ENCODE measurements at regions not wholly inside any gene's neighbourhood (a gene's known extent, or its start where the extent isn't known, plus 50 kb on each side); places are given as distances from the start of the nearest gene placed in this dataset.
"Not testable (repeated sequence)": the region's sequence is repeated elsewhere in the genome, so short reads cannot be mapped to it uniquely, and the experiment has no call there.

GRCh38 chr11:89545691-89546090 is 54.5 kb upstream of the NOX4 start:
- no peak for ATAC-seq

GRCh38 chr11:89555781-89556180 is 64.6 kb upstream of the NOX4 start:
- ATAC-seq, result not testable (repeated sequence)

DNA sequence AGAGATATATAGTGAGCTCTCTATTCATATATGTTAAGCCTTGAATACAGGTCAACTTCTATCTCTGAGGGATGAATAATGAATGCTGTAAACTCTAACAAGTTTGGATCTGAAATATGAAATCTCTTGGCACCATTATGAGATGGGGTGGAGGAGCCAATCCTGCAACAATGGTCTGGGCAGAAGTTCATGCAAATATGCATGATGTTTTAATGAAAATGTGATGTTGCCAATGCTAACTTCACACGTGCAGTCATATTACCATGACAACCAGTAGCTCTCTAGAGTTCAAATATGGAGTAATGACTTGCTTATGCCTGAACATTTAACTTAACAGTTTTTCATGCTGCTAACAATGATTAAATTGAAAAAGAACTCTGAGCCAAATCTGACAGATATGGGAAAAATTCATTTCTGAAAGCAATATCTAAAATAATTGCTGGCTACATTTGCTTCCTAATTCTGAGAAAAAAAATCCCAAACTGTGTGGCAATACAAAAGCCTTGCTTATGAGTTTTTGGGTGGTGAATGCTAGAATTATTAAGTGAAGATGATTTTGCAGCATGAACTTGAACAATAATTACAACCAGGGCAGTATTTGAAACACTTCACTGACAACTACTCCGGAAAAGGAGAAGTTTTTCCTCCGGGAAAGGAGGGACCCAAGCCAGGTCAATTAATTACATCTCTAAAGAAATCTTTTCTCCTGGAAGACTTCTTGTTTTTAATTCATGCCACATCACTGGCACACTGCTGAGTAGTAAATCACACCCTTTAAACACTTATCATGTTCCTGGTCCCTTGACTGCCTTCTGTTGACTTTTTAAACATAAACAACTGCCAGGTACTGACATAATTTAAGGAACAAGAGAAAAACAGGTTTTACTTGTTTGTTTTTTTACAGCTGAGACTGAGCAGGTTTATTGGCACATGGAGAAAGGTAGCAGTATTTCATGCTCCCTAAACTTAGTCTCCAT is 65.8 kb upstream of the NOX4 start:
- peak; percentile 92 for ATAC-seq

- not testable (repeated sequence) for ATAC-seq
These were observed 69.4 kb upstream of the NOX4 start for GRCh38 chr11:89560598-89560997.

DNA sequence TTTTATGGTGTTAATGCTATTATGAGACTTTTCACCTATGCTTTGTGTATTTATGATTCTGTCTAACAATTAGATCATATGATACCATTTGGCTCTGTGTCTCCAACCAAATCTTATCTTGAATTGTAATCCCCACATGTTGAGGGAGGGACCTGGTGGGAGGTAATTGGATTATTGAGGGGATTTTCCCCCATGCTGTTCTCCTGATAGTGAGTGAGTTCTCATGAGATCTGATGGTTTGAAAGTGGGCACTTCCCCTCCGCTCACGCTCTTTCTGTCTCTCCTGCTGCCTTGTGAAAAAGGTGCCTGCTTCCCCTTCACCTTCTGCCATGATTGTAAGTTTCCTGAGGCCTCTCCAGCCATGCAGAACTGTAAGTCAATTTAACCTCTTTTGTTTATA is 71.6 kb upstream of the NOX4 start:
- not testable (repeated sequence) for ATAC-seq

DNA sequence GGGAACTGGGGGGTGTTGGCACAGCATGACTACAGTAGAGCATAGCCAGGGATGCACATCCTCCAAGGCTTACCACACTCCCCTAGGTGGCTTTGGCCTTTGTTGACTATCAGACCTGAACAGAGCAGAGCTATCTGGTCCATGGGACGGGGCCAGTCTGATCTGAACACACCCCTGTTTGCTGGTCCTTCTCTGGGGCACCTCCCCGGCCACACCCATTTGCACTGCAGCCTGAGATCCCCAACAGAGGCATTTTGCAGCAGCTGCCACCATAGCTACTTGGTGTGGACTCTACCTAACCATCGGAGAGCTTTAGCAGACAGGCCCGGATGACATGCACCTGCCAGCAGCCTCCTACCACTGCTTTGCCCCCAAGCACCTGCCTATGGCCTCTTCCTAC is 75.8 kb upstream of the NOX4 start:
- no peak for ATAC-seq

DNA sequence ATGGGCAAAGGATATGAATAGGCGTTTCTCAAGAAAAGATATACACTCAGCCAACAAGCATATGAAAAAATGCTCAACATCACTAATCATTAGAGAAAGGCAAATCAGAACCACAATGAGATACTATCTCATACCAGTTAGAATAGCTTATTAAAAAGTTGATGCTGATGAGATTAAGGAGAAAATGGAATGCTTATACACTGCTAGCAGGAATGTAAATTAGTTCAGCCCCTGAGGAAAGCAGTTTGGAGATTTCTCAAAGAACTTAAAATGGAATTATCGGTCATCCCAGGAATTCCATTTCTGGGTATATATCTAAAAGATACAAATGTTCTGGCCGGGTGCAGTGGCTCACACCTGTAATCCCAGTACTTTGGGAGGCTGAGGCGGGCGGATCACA is 78.2 kb upstream of the NOX4 start:
- ATAC-seq, result not testable (repeated sequence)

- not testable (repeated sequence) for ATAC-seq
These were observed 80.5 kb upstream of the NOX4 start for GRCh38 chr11:89571706-89572105.

GRCh38 chr11:89575846-89576245 is 84.7 kb upstream of the NOX4 start:
- not testable (repeated sequence) for ATAC-seq

DNA sequence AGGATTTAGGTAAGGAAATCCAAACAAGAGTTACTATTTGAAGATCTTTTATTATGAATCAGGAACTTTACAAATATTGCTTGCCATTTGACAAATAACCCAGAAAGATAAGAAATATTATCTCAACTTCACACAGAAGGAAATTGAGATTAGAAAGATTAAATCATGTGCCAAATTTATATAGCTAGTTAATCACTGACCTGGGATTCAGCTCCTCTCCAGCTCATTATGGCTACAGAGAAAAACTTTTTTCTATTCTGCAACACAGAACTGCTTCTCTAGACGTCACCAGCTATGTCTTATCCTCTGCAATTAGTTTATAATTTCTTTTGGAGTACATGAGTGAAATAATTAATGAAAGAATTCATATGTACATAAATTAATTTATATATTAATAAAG is 86.3 kb upstream of the NOX4 start:
- not testable (repeated sequence) for ATAC-seq

DNA sequence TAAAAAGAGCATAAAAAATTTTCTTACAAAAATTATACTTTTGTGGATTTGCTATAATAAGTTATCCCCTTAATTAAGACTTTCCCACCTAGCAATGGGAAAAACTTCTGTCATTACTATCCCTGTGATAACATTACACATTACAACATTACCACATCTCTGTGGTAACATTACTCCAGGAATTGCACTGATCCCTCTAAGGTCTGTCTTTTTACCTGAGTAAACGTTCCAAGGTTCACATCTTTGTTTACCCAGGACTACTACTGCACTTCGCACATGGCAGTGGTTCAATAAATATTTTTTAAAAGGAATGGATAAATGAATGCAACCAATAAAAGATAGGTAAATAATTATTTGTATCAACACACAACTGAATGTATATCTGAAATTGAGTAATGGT is 92.4 kb upstream of the NOX4 start:
- ATAC-seq, result no peak

GRCh38 chr11:89585046-89585445 is 93.9 kb upstream of the NOX4 start:
- ATAC-seq, result not testable (repeated sequence)

- ATAC-seq, result not testable (repeated sequence)
These were observed 94.3 kb upstream of the NOX4 start for GRCh38 chr11:89585471-89585870.

GRCh38 chr11:89589413-89589812 is 98.2 kb upstream of the NOX4 start:
- not testable (repeated sequence) for ATAC-seq

DNA sequence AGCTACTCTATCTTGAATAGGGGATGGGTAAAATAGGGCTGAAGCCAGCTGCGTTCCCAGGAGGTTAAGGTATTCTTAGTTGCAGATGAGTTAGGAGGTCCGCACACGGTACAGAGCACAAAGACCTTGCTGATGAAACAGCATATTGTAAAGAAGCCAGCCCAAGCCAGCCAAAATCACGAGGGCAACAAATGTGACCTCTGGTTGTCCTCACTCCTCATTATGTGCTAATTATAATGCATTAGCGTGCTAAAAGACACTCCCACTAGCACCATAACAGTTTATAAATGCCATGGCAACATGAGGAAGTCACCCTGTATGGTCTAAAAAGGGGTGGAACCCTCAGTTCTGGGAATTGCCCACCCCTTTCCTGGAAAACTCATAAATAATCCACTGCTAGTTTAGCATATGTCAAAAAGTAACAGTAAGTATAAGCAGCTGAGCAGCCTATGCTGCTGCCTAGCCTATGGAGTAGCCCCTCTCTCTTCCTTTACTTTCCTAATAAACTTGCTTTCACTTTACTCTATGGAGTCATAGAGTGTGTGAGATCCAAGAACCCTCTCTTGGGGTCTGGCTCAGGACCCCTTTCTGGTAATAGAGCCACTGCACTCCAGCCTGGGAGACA is 98.9 kb upstream of the NOX4 start:
- ATAC-seq, result not testable (repeated sequence)

DNA sequence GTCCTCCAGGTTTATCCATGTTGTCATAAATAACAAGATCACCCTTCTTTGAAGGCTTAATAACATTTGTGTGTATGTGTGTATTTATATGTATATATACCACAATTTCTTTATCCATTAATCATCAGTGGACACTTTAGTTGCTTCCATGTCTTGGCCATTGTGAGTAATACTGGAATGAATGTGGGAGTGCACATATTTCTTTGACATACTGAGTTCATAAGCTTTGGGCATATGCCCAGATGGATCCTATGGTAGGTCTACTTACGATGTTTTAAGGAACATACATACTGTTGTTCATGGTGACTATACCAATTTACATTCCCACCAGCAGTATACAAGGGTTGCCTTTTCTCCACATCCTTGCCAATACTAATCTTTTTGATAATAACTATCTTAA is 108.8 kb upstream of the TRIM77 start:
- not testable (repeated sequence) for ATAC-seq

DNA sequence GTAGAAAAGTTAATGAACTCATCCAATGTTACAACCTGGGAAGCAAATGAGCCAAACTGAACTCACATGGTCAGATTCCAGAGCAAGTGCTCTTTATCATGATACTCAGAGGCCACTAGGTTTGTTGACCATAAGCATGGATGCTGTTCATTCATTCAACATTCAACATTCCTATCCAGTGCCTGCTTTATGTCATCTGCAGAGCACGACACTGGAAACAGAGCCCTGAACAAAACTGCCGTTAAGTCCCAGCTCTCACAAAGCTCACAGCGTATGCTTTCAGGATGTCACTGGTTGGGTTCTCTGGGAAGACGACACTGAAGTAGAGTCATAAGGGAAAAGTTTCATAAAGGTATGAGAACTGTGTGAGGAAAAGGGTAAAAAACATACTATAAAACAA is 105.8 kb upstream of the TRIM77 start:
- ATAC-seq, result no peak

GRCh38 chr11:89606845-89607244 is 103.3 kb upstream of the TRIM77 start:
- ATAC-seq, result not testable (repeated sequence)

DNA sequence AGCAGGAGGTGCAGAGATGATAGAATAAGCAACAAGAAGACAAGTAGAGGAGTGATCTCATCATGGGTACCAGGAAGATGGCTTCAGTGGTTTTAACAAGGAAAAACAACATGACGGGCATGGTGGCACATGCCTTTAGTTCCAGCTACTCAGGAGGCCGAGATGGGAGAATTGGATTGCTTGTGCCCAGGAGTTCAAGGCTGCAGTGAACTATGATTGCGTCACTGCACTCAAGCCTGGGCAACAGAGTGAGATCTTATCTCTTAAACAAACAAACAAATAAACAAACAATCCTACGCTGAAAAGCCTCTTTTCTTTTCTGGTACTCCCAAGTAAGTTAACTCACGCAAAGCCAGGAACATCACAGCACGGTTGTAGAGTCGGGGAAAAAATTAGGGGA is 102.6 kb upstream of the TRIM77 start:
- not testable (repeated sequence) for ATAC-seq

GRCh38 chr11:89608234-89608966 is 101.7 kb upstream of the TRIM77 start:
- no peak for ATAC-seq

DNA sequence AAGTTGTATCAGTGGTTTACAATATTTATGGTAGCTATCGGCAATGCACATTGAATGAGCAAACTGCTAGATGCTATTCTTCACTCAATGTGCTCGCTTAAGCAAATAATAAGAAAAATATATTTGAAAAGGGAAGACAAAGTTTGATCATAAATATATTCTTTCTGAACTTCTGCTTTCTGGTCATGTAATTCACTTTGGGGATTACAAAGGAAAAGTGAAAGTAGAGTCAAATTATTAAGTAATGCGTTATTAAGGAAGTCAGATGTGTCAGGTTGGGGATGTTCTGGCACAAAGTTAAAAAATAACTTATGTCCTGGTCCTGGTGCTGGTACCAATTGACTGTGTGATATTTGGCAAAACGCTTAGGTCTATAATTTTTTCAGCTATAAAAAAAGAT is 98.0 kb upstream of the TRIM77 start:
- no peak for ATAC-seq

DNA sequence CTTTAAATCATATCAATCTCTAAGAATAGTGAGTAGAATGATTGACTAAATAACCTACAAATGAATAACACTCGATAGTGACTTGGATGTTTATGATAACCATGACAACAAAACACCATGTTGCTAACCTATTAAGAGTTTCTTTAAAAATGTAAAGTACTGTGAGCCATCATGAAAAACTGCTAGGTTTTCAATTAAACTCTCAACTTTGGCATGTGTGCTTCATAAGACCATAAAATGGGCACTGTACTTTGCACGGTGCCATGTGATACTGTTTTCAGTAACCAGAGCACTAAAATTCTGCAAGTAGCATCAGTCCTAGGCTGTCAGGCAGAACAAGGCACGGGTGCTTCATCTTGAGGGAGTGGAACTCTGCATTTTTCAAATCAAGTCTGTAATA is 96.2 kb upstream of the TRIM77 start:
- no peak for ATAC-seq

DNA sequence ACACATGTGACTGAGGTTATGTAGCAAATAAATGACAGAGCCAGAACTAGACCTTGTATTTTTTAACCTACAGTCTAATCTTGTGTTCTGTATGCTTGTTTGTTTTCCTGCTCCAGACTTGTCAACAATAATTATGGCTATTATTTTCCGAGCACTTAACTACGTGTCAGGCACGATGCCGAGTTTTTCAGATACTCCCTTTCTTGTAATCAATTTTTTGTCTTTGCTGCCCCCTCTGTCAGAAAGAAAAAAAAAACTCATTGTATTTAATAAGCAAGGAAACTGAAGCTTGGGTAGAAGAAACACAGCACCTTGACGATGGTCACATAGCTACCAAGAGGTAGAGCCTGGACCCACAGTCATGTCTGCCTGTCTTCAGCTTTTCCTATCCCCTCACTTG is 95.7 kb upstream of the TRIM77 start:
- not testable (repeated sequence) for ATAC-seq
